Keratinocyte (primary cell): ENCODE measurements at regions not wholly inside any gene's neighbourhood (a gene's known extent, or its start where the extent isn't known, plus 50 kb on each side); places are given as distances from the start of the nearest gene placed in this dataset.

ENCODE experiments used
- DNase-seq: peaks from one replicate; pipeline ENCODE4 v3.0.0-alpha.2; 2011; ENCODE audit warnings: low read depth, missing footprints, low spot score
- FAIRE-seq: peaks from 2 replicates; lab custom pipeline; 2011; peaks lifted over from hg19 to GRCh38; lab: Jason Lieb, UNC
- H2AFZ ChIP-seq: 2 replicates; pipeline ENCODE4 v1.6.0; 2012; ENCODE audit warnings: low read length, control low read depth, inconsistent platforms; ENCODE audit not compliant: control insufficient read depth
- H3K27ac ChIP-seq: 2 replicates; pipeline ENCODE4 v1.5.1; 2011; ENCODE audit warnings: low read length; ENCODE audit not compliant: control insufficient read depth, insufficient read depth
- H3K27me3 ChIP-seq: 3 replicates; pipeline ENCODE4 v1.6.0; 2011; ENCODE audit warnings: low read length; ENCODE audit not compliant: control insufficient read depth, insufficient read depth; ENCODE audit errors: extremely low read depth
- H3K36me3 ChIP-seq, 2 experiments: 2 replicates in 1 of 2; 3 replicates in 1 of 2; pipeline ENCODE4 v1.5.1; 2011; ENCODE audit warnings: low read length in 2 of 2, mild to moderate bottlenecking in 1 of 2; ENCODE audit not compliant: control insufficient read depth in 2 of 2, insufficient read depth in 2 of 2; ENCODE audit errors: extremely low read depth in 1 of 2
- H3K4me1 ChIP-seq: 3 replicates; pipeline ENCODE4 v1.5.1; 2011; ENCODE audit warnings: low read length; ENCODE audit not compliant: control insufficient read depth, insufficient read depth; ENCODE audit errors: extremely low read depth
- H3K4me2 ChIP-seq: 3 replicates; pipeline ENCODE4 v1.6.0; 2011; ENCODE audit warnings: low read depth, low read length; ENCODE audit not compliant: control insufficient read depth, insufficient read depth; ENCODE audit errors: extremely low read depth
- H3K4me3 ChIP-seq, 3 experiments: fragments of 200-600 bp in 1 of 3; sonication (generic) in 1 of 3; 2 replicates in 2 of 3; 3 replicates in 1 of 3; pipeline ENCODE4 v1.5.1; 2011 to 2016; ENCODE audit warnings: low read length in 3 of 3, mild to moderate bottlenecking in 3 of 3, control low read depth in 2 of 3, inconsistent platforms in 1 of 3, low read depth in 1 of 3, mixed read lengths in 1 of 3, mixed run types in 1 of 3, moderate library complexity in 1 of 3; ENCODE audit not compliant: control insufficient read depth in 2 of 3, insufficient read depth in 2 of 3; ENCODE audit errors: extremely low read depth in 1 of 3
- H3K79me2 ChIP-seq: 2 replicates; pipeline ENCODE4 v1.6.0; 2012; ENCODE audit warnings: low read length; ENCODE audit not compliant: control insufficient read depth, insufficient read depth
- H3K9ac ChIP-seq: 3 replicates; pipeline ENCODE4 v1.6.0; 2011; ENCODE audit warnings: low read length; ENCODE audit not compliant: control insufficient read depth, insufficient read depth; ENCODE audit errors: extremely low read depth
- H3K9me1 ChIP-seq: 3 replicates; pipeline ENCODE4 v1.6.0; 2011; ENCODE audit warnings: low read length; ENCODE audit not compliant: control insufficient read depth, insufficient read depth; ENCODE audit errors: extremely low read depth
- H3K9me3 ChIP-seq: 2 replicates; pipeline ENCODE4 v1.5.1; 2012; ENCODE audit warnings: low read depth, low read length; ENCODE audit not compliant: control insufficient read depth
- H4K20me1 ChIP-seq: 3 replicates; pipeline ENCODE4 v1.6.0; 2011; ENCODE audit warnings: low read length; ENCODE audit not compliant: control insufficient read depth, insufficient read depth; ENCODE audit errors: extremely low read depth
- CTCF ChIP-seq, 3 experiments: IDR thresholded peaks in 1 of 3; conservative IDR thresholded peaks in 1 of 3; optimal IDR thresholded peaks in 1 of 3; 2 replicates in 2 of 3; 3 replicates in 1 of 3; pipeline versions ENCODE3 to v1.5.1; 2011; ENCODE audit warnings: low read length in 3 of 3, mild to moderate bottlenecking in 3 of 3, moderate library complexity in 2 of 3, control low read depth in 1 of 3, inconsistent platforms in 1 of 3; ENCODE audit not compliant: insufficient read depth in 2 of 3; ENCODE audit errors: extremely low read depth in 1 of 3
- EZH2 ChIP-seq: IDR thresholded peaks from one replicate; pipeline ENCODE4 v1.6.1; 2012; ENCODE audit warnings: inconsistent platforms, mild to moderate bottlenecking, low read length, moderate library complexity
- dilution Hi-C: fragments of 300-500 bp; cut with MboI; formaldehyde crosslinking; loops from one replicate; pipeline ENCODE4 v1.7.0; 2020; ENCODE audit warnings: low sequenced_read_pairs; ENCODE audit not compliant: extremely low pct_ligation_motif_present

- Histone ChIP-seq H3K27ac (no peak overlapping the region), H3K79me2 (no peaks in the 10 kb centered on the region), H3K36me3 (no peaks in the 10 kb centered on the region), H3K27me3 (no peaks in the 10 kb centered on the region), H3K4me1 (no peaks in the 10 kb centered on the region), H3K4me3 (no peak overlapping the region), H2AFZ (no peak overlapping the region), H3K9ac (no peak overlapping the region), H3K9me1 (no peaks in the 10 kb centered on the region), H3K9me3 (no peaks in the 10 kb centered on the region), H4K20me1 (no peaks in the 10 kb centered on the region), H3K4me2 (no peak overlapping the region)
- dilution Hi-C loops: no loop called here
- TF ChIP-seq CTCF (optimal IDR thresholded peaks at IDR 0.05 in 1 of 3, IDR thresholded peaks at IDR 0.05 in 1 of 3, conservative IDR thresholded peaks at IDR 0.05 in 1 of 3; ENCODE audit: extremely low read depth in 1 of 3, insufficient read depth in 2 of 3, low read length in 3 of 3) (no peak), EZH2 (no peak)
- no peak for FAIRE-seq
- DNase-seq: no peak
These were observed 387.6 kb upstream of the MAF start for GRCh38 chr16:79988089-79988488.

GRCh38 chr16:79986352-79986751, 385.8 kb upstream of the MAF start:
- no peaks in the 10 kb centered on the region for H4K20me1 ChIP-seq
- no peak overlapping the region for H3K4me2 ChIP-seq
- TF ChIP-seq CTCF (optimal IDR thresholded peaks at IDR 0.05 in 1 of 3, IDR thresholded peaks at IDR 0.05 in 1 of 3, conservative IDR thresholded peaks at IDR 0.05 in 1 of 3; ENCODE audit: extremely low read depth in 1 of 3, insufficient read depth in 2 of 3, low read length in 3 of 3) (no peak), EZH2 (no peak)
- DNase-seq: no peak
- no peak overlapping the region for H3K9ac ChIP-seq
- no peak overlapping the region for H2AFZ ChIP-seq
- no peak overlapping the region for H3K27ac ChIP-seq
- H3K4me1 ChIP-seq: no peaks in the 10 kb centered on the region
- H3K79me2 ChIP-seq: no peaks in the 10 kb centered on the region
- H3K36me3 ChIP-seq: no peaks in the 10 kb centered on the region
- H3K9me1 ChIP-seq: no peaks in the 10 kb centered on the region
- dilution Hi-C loops: no loop called here
- H3K9me3 ChIP-seq: no peaks in the 10 kb centered on the region
- H3K4me3 ChIP-seq: no peak overlapping the region
- H3K27me3 ChIP-seq: no peaks in the 10 kb centered on the region
- no peak for FAIRE-seq
